ENCODE measurements at regions not wholly inside any gene's neighbourhood (a gene's known extent, or its start where the extent isn't known, plus 50 kb on each side); places are given as distances from the start of the nearest gene placed in this dataset.

DNA sequence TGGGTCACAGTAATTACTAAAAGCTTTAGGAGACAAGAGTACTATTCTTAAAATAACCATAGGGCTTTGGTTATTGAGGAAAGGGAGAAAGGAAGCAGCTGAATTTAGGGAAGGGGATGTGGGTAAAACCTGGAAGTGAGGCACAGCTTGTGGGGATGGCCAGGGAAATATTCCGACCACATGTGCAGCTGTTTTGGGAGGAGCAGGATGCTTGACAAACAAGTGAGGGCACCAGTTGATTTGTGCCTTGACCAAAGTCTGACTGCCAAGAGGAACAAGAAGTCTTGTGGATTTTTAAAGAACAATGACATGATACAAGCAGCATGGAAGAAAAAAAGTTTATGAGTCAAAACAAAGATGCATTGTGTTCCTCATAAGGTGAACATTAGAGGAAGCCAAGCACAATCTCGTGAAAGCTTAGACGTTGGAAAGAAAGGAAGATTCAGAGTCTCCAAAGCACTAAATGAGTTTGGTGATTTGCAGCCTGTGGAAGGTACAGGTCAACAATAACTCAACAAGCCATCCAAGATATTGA lies 108.5 kb upstream of the GPC6 start:
- Histone ChIP-seq H3K27ac (ENCODE audit: low read depth, low read length) (no peak overlapping the region), H3K79me2 (ENCODE audit: control insufficient read depth in 1 of 2, insufficient read depth in 2 of 2, low read length in 2 of 2) (no peaks in the 10 kb centered on the region), H3K36me3 (ENCODE audit: control insufficient read depth in 2 of 4, insufficient read depth in 4 of 4, low read length in 3 of 4) (no peaks in the 10 kb centered on the region), H2AFZ (ENCODE audit: low read length) (peak overlapping the region; percentile 24; the same call in 1 of the 2 replicates), H3K56ac (replicated peaks; ENCODE audit: insufficient read length, low read depth, low read length) (no peak overlapping the region), H3K4ac (replicated peaks; ENCODE audit: insufficient read length, low read depth, low read length) (no peak overlapping the region), H3K18ac (ENCODE audit: extremely low read depth, low read length) (no peak overlapping the region), H4K91ac (replicated peaks; ENCODE audit: insufficient read length, low read length) (no peak overlapping the region), H3K9me3 (ENCODE audit: insufficient read depth in 2 of 2, low read depth in 1 of 2, low read length in 1 of 2) (peaks cover 2 to 5% of the 10 kb centered on the region in 2 experiments; a peak in 2 of 4 replicates), H2BK120ac (replicated peaks; ENCODE audit: low read depth, low read length) (no peak overlapping the region), H2BK20ac (ENCODE audit: low read length) (no peak overlapping the region), H3K23me2 (ENCODE audit: low read depth, low read length) (no peaks in the 10 kb centered on the region), H3K27me3 (replicated peaks in 1 of 4; ENCODE audit: control insufficient read depth in 3 of 4, extremely low read depth in 1 of 4, insufficient read depth in 3 of 4, low read length in 3 of 4) (no peaks in the 10 kb centered on the region), H4K8ac (ENCODE audit: extremely low read depth, insufficient read depth, low read length) (no peak overlapping the region), H2BK15ac (ENCODE audit: low read length) (no peak overlapping the region), H3K4me1 (replicated peaks in 1 of 4; ENCODE audit: control insufficient read depth in 3 of 4, insufficient read depth in 4 of 4, low read length in 3 of 4) (no peaks in the 10 kb centered on the region), H3K4me3 (ENCODE audit: extremely low read depth in 1 of 4, insufficient read depth in 2 of 4, low read depth in 3 of 4, low read length in 4 of 4) (no peak overlapping the region), H4K5ac (ENCODE audit: insufficient read length, low read depth, low read length) (no peak overlapping the region), H2BK5ac (ENCODE audit: low read depth, low read length) (no peak overlapping the region), H3K23ac (ENCODE audit: insufficient read length) (no peak overlapping the region), H2BK12ac (ENCODE audit: low read depth, low read length) (no peak overlapping the region), H2AK5ac (ENCODE audit: low read depth, low read length) (no peak overlapping the region), H4K20me1 (replicated peaks in 1 of 2; ENCODE audit: control insufficient read depth in 1 of 2, insufficient read depth in 2 of 2, low read length in 2 of 2) (no peaks in the 10 kb centered on the region), H3K14ac (ENCODE audit: insufficient read length) (no peak overlapping the region), H3K4me2 (ENCODE audit: insufficient read depth in 1 of 2, low read depth in 2 of 2, low read length in 2 of 2) (no peak overlapping the region), H3K9ac (replicated peaks in 1 of 4; ENCODE audit: extremely low read depth in 1 of 4, low read depth in 3 of 4, low read length in 3 of 4) (no peak overlapping the region), H3K79me1 (ENCODE audit: low read depth, low read length) (no peaks in the 10 kb centered on the region)
- WGBS, 2 experiments (ENCODE audit: extremely low coverage in 1 of 2, insufficient coverage in 1 of 2, insufficient read length in 1 of 2, insufficient replicate concordance in 2 of 2, low coverage in 1 of 2, low lambda C conversion rate in 2 of 2, missing lambda C conversion rate in 1 of 2) = 90% methylated on average over 3 of the region's 3 CpGs; no CpG with 5 or more reads in 1 of the 2 experiments
- TF ChIP-seq TEAD4 (IDR thresholded peaks at IDR 0.05; ENCODE audit: low read depth, low read length) = no peak
- TF ChIP-seq SIRT6 (IDR thresholded peaks at IDR 0.05; ENCODE audit: low read length) = no peak
- no peak for TF ChIP-seq KDM4A (IDR thresholded peaks at IDR 0.05; ENCODE audit: low read depth, low read length, severe bottlenecking)
- no peak for TF ChIP-seq SRF (IDR thresholded peaks at IDR 0.05; ENCODE audit: low read depth, low read length)
- TF ChIP-seq SP4 (IDR thresholded peaks at IDR 0.05; ENCODE audit: low read length) = no peak
- TF ChIP-seq SIX5 (IDR thresholded peaks at IDR 0.05; ENCODE audit: low read depth, low read length) = no peak
- no peak for TF ChIP-seq ASH2L (IDR thresholded peaks at IDR 0.05; ENCODE audit: low read length)
- TF ChIP-seq SP2 (IDR thresholded peaks at IDR 0.05; ENCODE audit: low read length) = no peak
- TF ChIP-seq USF2 (IDR thresholded peaks at IDR 0.05; ENCODE audit: low read length) = no peak
- POLR2A ChIA-PET (ENCODE audit: partially characterized antibody) = no interaction called here
- CTCF ChIA-PET (ENCODE audit: partially characterized antibody) = interaction anchor here (0.6 to 3.4 kb wide), 7 partner anchors 12 to 1064 kb away, joined by 3 to 16 read pairs (median 3); no protein-coding TSS in a partner anchor
- FAIRE-seq = no peak
- no peak for DNase-seq (ENCODE audit: low read depth in 1 of 2, low spot score in 2 of 2)
